Tibial artery (tissue), 4 donors: ENCODE measurements at regions not wholly inside any gene's neighbourhood (a gene's known extent, or its start where the extent isn't known, plus 50 kb on each side); places are given as distances from the start of the nearest gene placed in this dataset.

Experiments used
- DNase-seq, 2 donors: peaks; one replicate each; pipeline ENCODE4 v3.0.0-alpha.2; 2019
- H3K27ac ChIP-seq, 2 donors: fragments of 200-600 bp; sonication (generic) in 1 of 2; 1 replicate in 1 of 2; 2 replicates in 1 of 2; pipeline ENCODE4 v1.5.1; 2018 to 2019; ENCODE audit warnings: mild to moderate bottlenecking in 1 of 2
- H3K27me3 ChIP-seq, 2 donors: fragments of 200-600 bp; sonication (generic) in 1 of 2; one replicate each; pipeline versions ENCODE4 v1.5.1 to v1.6.0; 2016 to 2019
- H3K36me3 ChIP-seq, 3 donors: fragments of 200-600 bp; sonication (generic) in 2 of 3; one replicate each; pipeline ENCODE4 v1.5.1; 2016 to 2019; ENCODE audit warnings: mild to moderate bottlenecking in 2 of 3
- H3K4me1 ChIP-seq, 4 donors: fragments of 200-600 bp; sonication (generic) in 2 of 4; 1 replicate in 3 of 4; 2 replicates in 1 of 4; pipeline ENCODE4 v1.5.1; 2016 to 2019
- H3K4me3 ChIP-seq, 2 donors: fragments of 200-600 bp; sonication (generic) in 1 of 2; 1 replicate in 1 of 2; 2 replicates in 1 of 2; pipeline ENCODE4 v1.5.1; 2018 to 2019; ENCODE audit warnings: mild to moderate bottlenecking in 2 of 2
- H3K9me3 ChIP-seq, 3 donors: fragments of 200-600 bp; sonication (generic) in 1 of 3; one replicate each; pipeline ENCODE4 v1.5.1; 2016 to 2019
- intact Hi-C: fragments of 100-400 bp; cut with DNase I; formaldehyde crosslinking; loops from one replicate; pipeline ENCODE4 v1.15.0; 2023; ENCODE audit warnings: low total_unique reads
- TF ChIP-seq, protein P1 (sequence below), 2 experiments: fragments of 200-600 bp in 1 of 2; fragments of 450-650 bp in 1 of 2; IDR thresholded peaks; one replicate each; pipeline ENCODE4 v1.5.1; 2017 to 2019; ENCODE audit warnings: antibody characterized with exemption in 2 of 2, mild to moderate bottlenecking in 1 of 2, moderate library complexity in 1 of 2

DNA sequence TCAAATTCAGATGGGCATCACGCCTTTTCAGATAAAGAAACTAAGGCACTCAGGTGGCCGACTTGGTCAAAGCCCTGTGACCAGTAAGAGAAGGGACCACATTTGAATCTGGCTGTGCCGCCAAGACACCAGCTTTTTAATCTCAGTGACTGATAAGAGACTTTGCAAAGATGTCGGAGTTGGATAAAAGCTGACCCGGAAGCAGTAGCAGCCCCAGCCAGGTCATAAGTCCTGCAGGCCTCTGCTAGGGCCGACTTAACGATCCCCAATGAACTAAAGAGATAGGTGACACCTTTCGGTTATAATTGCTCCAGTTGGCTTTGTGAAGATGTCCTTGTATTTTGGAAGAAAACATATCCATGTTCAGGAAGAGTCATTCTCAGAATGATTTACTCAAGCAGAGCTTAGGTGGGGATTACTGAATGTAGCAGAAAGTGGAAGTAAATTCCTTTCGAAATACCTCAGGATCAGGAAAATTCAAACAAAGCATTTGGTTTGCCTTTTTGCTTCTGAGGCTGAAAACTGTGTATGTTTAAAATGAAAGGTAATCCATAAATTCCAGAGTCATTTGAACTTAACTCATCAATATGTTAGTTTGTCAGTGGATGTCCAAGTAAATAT lies 164.2 kb upstream of the PITRM1 start:
- H3K36me3 ChIP-seq, result no peaks in the 10 kb centered on the region
- TF ChIP-seq, protein P1, sequence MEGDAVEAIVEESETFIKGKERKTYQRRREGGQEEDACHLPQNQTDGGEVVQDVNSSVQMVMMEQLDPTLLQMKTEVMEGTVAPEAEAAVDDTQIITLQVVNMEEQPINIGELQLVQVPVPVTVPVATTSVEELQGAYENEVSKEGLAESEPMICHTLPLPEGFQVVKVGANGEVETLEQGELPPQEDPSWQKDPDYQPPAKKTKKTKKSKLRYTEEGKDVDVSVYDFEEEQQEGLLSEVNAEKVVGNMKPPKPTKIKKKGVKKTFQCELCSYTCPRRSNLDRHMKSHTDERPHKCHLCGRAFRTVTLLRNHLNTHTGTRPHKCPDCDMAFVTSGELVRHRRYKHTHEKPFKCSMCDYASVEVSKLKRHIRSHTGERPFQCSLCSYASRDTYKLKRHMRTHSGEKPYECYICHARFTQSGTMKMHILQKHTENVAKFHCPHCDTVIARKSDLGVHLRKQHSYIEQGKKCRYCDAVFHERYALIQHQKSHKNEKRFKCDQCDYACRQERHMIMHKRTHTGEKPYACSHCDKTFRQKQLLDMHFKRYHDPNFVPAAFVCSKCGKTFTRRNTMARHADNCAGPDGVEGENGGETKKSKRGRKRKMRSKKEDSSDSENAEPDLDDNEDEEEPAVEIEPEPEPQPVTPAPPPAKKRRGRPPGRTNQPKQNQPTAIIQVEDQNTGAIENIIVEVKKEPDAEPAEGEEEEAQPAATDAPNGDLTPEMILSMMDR (IDR thresholded peaks at IDR 0.05), result no peak

DNA sequence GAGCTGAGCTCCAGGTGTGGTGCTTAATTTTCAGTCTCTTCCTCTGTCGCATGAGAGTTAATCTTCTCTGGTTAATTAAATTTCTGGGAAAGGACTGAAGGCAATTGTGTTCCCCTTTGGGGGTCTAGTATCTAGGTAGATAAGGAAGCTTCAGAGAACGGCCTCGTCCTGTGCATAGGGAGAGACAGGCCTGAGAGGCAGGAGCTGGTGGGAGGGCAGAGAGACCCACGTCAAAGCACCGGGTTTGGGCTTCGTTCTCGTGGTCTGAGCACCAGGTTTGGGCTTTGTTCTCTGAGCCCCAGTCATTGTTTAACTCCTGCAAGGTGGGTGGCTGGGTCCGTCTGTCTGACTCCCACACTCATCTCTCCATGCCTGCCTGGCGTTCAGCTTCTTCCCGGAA lies 160.8 kb upstream of the PITRM1 start:
- no peaks in the 10 kb centered on the region for H3K36me3 ChIP-seq
- no peaks in the 10 kb centered on the region for H3K9me3 ChIP-seq
- TF ChIP-seq, protein P1 (IDR thresholded peaks at IDR 0.05), result no peak
- H3K27me3 ChIP-seq, result no peaks in the 10 kb centered on the region
- no peaks in the 10 kb centered on the region for H3K4me1 ChIP-seq
- H3K4me3 ChIP-seq, result no peak overlapping the region
- H3K27ac ChIP-seq, result no peak overlapping the region
- intact Hi-C loops, result no loop called here
- no peak for DNase-seq

More for the DNA sequence above, 164.2 kb upstream of the PITRM1 start:
- no peak for DNase-seq
- intact Hi-C loops, result no loop called here
- no peaks in the 10 kb centered on the region for H3K9me3 ChIP-seq
- H3K27ac ChIP-seq, result no peak overlapping the region
- no peak overlapping the region for H3K4me3 ChIP-seq
- no peaks in the 10 kb centered on the region for H3K27me3 ChIP-seq
- H3K4me1 ChIP-seq, result no peaks in the 10 kb centered on the region

GRCh38 chr10:3331690-3332230 lies 159.2 kb upstream of the PITRM1 start:
- intact Hi-C loops, result no loop called here
- Histone ChIP-seq H3K4me1 (no peaks in the 10 kb centered on the region), H3K36me3 (no peaks in the 10 kb centered on the region), H3K9me3 (no peaks in the 10 kb centered on the region), H3K27ac (no peak overlapping the region), H3K27me3 (no peaks in the 10 kb centered on the region), H3K4me3 (no peak overlapping the region)
- DNase-seq, result no peak
- TF ChIP-seq, protein P1 (IDR thresholded peaks at IDR 0.05), result no peak

- TF ChIP-seq, protein P1 (IDR thresholded peaks at IDR 0.05), result no peak
- Histone ChIP-seq H3K27me3 (no peaks in the 10 kb centered on the region), H3K36me3 (no peaks in the 10 kb centered on the region), H3K4me3 (no peak overlapping the region), H3K4me1 (no peaks in the 10 kb centered on the region), H3K9me3 (no peaks in the 10 kb centered on the region), H3K27ac (no peak overlapping the region)
- intact Hi-C loops, result no loop called here
- DNase-seq, result no peak
These were observed 158.6 kb upstream of the PITRM1 start for GRCh38 chr10:3331187-3331586.

DNA sequence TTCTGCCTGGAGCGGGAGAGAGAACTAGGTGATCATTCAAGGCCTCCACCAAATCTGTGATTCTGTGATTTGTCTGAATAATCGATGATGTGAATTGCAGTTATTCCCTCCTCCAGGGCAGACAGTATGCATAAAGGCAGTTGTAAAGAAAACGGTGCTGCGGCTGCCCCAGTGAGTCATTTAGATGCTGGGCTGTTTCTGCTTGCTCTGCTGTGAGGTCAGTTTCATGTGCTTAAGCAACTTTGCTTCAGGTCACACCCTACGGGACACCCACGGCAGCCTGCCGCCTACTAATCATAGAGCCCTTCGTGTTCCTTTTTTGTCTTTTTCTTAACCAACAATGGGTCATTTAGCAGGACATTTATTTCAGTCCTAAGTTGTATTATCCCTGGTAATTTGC lies 158.1 kb upstream of the PITRM1 start:
- DNase-seq, result peak in 1 of 2 donors; percentile 68
- no peaks in the 10 kb centered on the region for H3K4me1 ChIP-seq
- H3K36me3 ChIP-seq, result no peaks in the 10 kb centered on the region
- no peaks in the 10 kb centered on the region for H3K27me3 ChIP-seq
- TF ChIP-seq, protein P1 (IDR thresholded peaks at IDR 0.05), result no peak
- intact Hi-C loops, result no loop called here
- no peak overlapping the region for H3K27ac ChIP-seq
- H3K4me3 ChIP-seq, result no peak overlapping the region
- H3K9me3 ChIP-seq, result no peaks in the 10 kb centered on the region
